ENCODE measurements at regions not wholly inside any gene's neighbourhood (a gene's known extent, or its start where the extent isn't known, plus 50 kb on each side); places are given as distances from the start of the nearest gene placed in this dataset.

DNA sequence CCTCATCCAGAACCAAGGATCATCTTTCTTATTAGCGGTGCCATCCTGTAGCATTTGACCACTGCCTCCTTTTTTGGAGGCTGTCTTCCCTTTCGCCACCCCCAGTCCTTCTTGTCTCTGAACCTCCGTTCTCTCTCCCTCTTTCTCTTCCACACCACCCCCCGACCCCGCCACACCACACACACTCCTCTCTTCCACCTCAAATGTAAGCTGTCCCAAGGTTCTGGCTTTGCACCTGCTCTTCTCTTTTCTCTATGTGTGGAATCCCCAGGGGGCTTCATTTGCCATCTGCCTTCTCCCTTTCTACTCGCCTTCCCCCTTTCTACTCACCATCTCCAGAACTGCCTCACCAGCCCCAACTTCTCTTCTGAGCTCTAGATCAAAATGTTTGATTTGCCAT, 111.3 kb upstream of the CDYL start:
- Histone ChIP-seq H3K27ac (peak overlapping the region in 1 of 4 donors; percentile 19), H3K27me3 (no peaks in the 10 kb centered on the region), H3K4me1 (peaks cover 0 to 15% (median 0%) of the 10 kb centered on the region in 3 donors), H3K9me3 (no peaks in the 10 kb centered on the region), H3K36me3 (no peaks in the 10 kb centered on the region), H3K4me3 (no peak overlapping the region)
- WGBS, 2 donors (ENCODE audit: low coverage in 1 of 2), result 86 to 96% methylated on average over 5 to 6 of the region's 6 CpGs
- ATAC-seq, result no peak
- TF ChIP-seq CTCF (IDR thresholded peaks at IDR 0.05) (no peak), EP300 (IDR thresholded peaks at IDR 0.05) (no peak), POLR2A (IDR thresholded peaks at IDR 0.05) (no peak), POLR2AphosphoS5 (IDR thresholded peaks at IDR 0.05) (no peak)

GRCh38 chr6:4664117-4664626, 112.0 kb upstream of the CDYL start:
- Histone ChIP-seq H3K4me1 (peaks cover 0 to 15% (median 0%) of the 10 kb centered on the region in 3 donors), H3K36me3 (no peaks in the 10 kb centered on the region), H3K27me3 (no peaks in the 10 kb centered on the region), H3K27ac (peak overlapping the region in 2 of 4 donors; percentile 17 to 19), H3K4me3 (no peak overlapping the region), H3K9me3 (no peaks in the 10 kb centered on the region)
- ATAC-seq, result peak; percentile 92
- TF ChIP-seq POLR2A (IDR thresholded peaks at IDR 0.05) (no peak), EP300 (IDR thresholded peaks at IDR 0.05) (no peak), POLR2AphosphoS5 (IDR thresholded peaks at IDR 0.05) (peak; percentile 40), CTCF (IDR thresholded peaks at IDR 0.05) (no peak)
- WGBS, 2 donors (ENCODE audit: low coverage in 1 of 2), result 18 to 20% methylated on average over 2 of the region's 7 CpGs

GRCh38 chr6:4662886-4663285, 113.3 kb upstream of the CDYL start:
- H3K27ac ChIP-seq, result no peak overlapping the region
- 78 to 79% methylated on average over 6 to 7 of the region's 7 CpGs for WGBS, 2 donors (ENCODE audit: low coverage in 1 of 2)
- TF ChIP-seq EP300 (IDR thresholded peaks at IDR 0.05) (no peak), CTCF (IDR thresholded peaks at IDR 0.05) (no peak), POLR2A (IDR thresholded peaks at IDR 0.05) (no peak), POLR2AphosphoS5 (IDR thresholded peaks at IDR 0.05) (no peak)
- H3K36me3 ChIP-seq, result no peaks in the 10 kb centered on the region
- no peaks in the 10 kb centered on the region for H3K27me3 ChIP-seq
- ATAC-seq, result no peak
- no peaks in the 10 kb centered on the region for H3K9me3 ChIP-seq
- H3K4me1 ChIP-seq, result peaks cover 0 to 15% (median 0%) of the 10 kb centered on the region in 3 donors
- H3K4me3 ChIP-seq, result no peak overlapping the region

DNA sequence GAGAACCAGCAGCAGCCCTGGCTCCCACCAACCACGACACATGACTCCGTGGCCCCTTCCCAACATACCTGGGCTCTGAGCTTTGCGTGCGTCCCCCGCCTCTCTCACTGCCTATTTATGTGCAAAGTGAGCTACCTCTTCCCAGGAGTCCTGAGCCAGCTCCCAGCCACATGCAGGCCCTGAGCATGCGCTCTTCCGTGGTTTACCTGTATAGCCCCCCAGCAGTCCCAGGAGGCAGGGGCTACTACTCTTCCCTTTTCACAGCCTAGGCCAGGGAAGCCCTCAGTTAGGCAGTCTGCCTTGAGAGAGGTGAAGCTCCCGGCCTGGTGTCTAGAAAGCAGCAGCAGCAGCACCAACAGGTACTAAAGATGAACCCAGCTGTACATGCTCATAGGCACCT, 114.8 kb upstream of the CDYL start:
- Histone ChIP-seq H3K4me1 (peaks cover 0 to 15% (median 0%) of the 10 kb centered on the region in 3 donors), H3K9me3 (no peaks in the 10 kb centered on the region), H3K36me3 (no peaks in the 10 kb centered on the region), H3K4me3 (no peak overlapping the region), H3K27me3 (no peaks in the 10 kb centered on the region), H3K27ac (peak overlapping the region in 1 of 4 donors; percentile 42)
- 100% methylated on average over 4 of the region's 8 CpGs; no CpG with 5 or more reads in 1 of the 2 donors for WGBS, 2 donors (ENCODE audit: low coverage in 1 of 2)
- ATAC-seq, result no peak
- no peak for TF ChIP-seq EP300 (IDR thresholded peaks at IDR 0.05)
- no peak for TF ChIP-seq CTCF (IDR thresholded peaks at IDR 0.05)
- TF ChIP-seq POLR2A (IDR thresholded peaks at IDR 0.05), result no peak
- TF ChIP-seq POLR2AphosphoS5 (IDR thresholded peaks at IDR 0.05), result no peak

Measured in gastroesophageal sphincter (tissue), 4 donors.